Neural progenitor cell (in vitro differentiated cells): ENCODE measurements at regions not wholly inside any gene's neighbourhood (a gene's known extent, or its start where the extent isn't known, plus 50 kb on each side); places are given as distances from the start of the nearest gene placed in this dataset.

Source experiments
- DNase-seq: peaks from one replicate; pipeline ENCODE4 v3.0.0-alpha.2; 2016; ENCODE audit warnings: low spot score
- H2AFZ ChIP-seq: fragments of 200-600 bp; sonication (generic); replicated peaks from 2 replicates; pipeline ENCODE4 v1.6.1; 2016; ENCODE audit warnings: antibody characterized with exemption
- H3F3A ChIP-seq: fragments of 200-600 bp; sonication (generic); 2 replicates; pipeline ENCODE4 v1.6.1; 2016; ENCODE audit warnings: antibody characterized with exemption, low read depth
- H3K27ac ChIP-seq: fragments of 200-600 bp; sonication (generic); 2 replicates; pipeline ENCODE4 v1.5.1; 2016; ENCODE audit warnings: mild to moderate bottlenecking
- H3K27me3 ChIP-seq: fragments of 200-600 bp; sonication (generic); 2 replicates; pipeline ENCODE4 v1.6.1; 2016; ENCODE audit warnings: mild to moderate bottlenecking, moderate library complexity
- H3K36me3 ChIP-seq: fragments of 200-600 bp; sonication (generic); 2 replicates; pipeline ENCODE4 v1.5.1; 2016
- H3K4me1 ChIP-seq: fragments of 200-600 bp; sonication (generic); 2 replicates; pipeline ENCODE4 v1.6.1; 2016; ENCODE audit warnings: mixed run types
- H3K4me2 ChIP-seq: fragments of 200-600 bp; sonication (generic); 2 replicates; pipeline ENCODE4 v1.6.1; 2016
- H3K4me3 ChIP-seq: fragments of 200-600 bp; sonication (generic); 2 replicates; pipeline ENCODE4 v1.5.1; 2016
- H3K79me2 ChIP-seq: fragments of 200-600 bp; sonication (generic); 2 replicates; pipeline ENCODE4 v1.6.1; 2016; ENCODE audit warnings: low read depth
- H3K9ac ChIP-seq: fragments of 200-600 bp; sonication (generic); 2 replicates; pipeline ENCODE4 v1.6.1; 2016
- H3K9me3 ChIP-seq: fragments of 200-600 bp; sonication (generic); 2 replicates; pipeline ENCODE4 v1.5.1; 2016; ENCODE audit warnings: low read depth
- H4K20me1 ChIP-seq: fragments of 200-600 bp; sonication (generic); 2 replicates; pipeline ENCODE4 v1.6.1; 2016; ENCODE audit warnings: low read depth
- H3K27ac Mint-ChIP-seq: 3 replicates; pipeline ENCODE4 v1.8.0; 2021; ENCODE audit warnings: mixed read lengths
- H3K27me3 Mint-ChIP-seq: 2 replicates; pipeline ENCODE4 v1.8.0; 2022; ENCODE audit warnings: low read depth, mild to moderate bottlenecking, inconsistent platforms, moderate library complexity, mixed read lengths; ENCODE audit not compliant: insufficient read depth
- H3K36me3 Mint-ChIP-seq: 3 replicates; pipeline ENCODE4 v1.8.0; 2021; ENCODE audit warnings: mixed read lengths
- H3K4me1 Mint-ChIP-seq: 3 replicates; pipeline ENCODE4 v1.8.0; 2021; ENCODE audit warnings: mixed read lengths
- H3K4me3 Mint-ChIP-seq: 3 replicates; pipeline ENCODE4 v1.8.0; 2021; ENCODE audit warnings: mild to moderate bottlenecking, moderate library complexity, mixed read lengths
- H3K9me3 Mint-ChIP-seq: 3 replicates; pipeline ENCODE4 v1.8.0; 2020; ENCODE audit warnings: mixed read lengths
- CTCF ChIP-seq: fragments of 200-600 bp; sonication (generic); IDR thresholded peaks from 2 replicates; pipeline ENCODE4 v1.5.1; 2017; ENCODE audit warnings: antibody characterized with exemption, mild to moderate bottlenecking
- EZH2 ChIP-seq: fragments of 200-600 bp; sonication (generic); IDR thresholded peaks from 2 replicates; pipeline ENCODE4 v1.6.1; 2017; ENCODE audit warnings: antibody characterized with exemption, mild to moderate bottlenecking, moderate library complexity
- EZH2phosphoT487 ChIP-seq: fragments of 200-600 bp; sonication (generic); IDR thresholded peaks from 2 replicates; pipeline ENCODE4 v1.6.1; 2017; ENCODE audit warnings: antibody characterized with exemption

- Mint-ChIP-seq H3K36me3 (no peaks in the 10 kb centered on the region), H3K27ac (no peak overlapping the region), H3K4me3 (no peak overlapping the region), H3K9me3 (no peaks in the 10 kb centered on the region), H3K27me3 (peaks cover 4% of the 10 kb centered on the region), H3K4me1 (peaks cover 3% of the 10 kb centered on the region)
- Histone ChIP-seq H3K27me3 (no peaks in the 10 kb centered on the region), H3K27ac (no peak overlapping the region), H3K79me2 (no peaks in the 10 kb centered on the region), H2AFZ (no peak overlapping the region), H3K4me2 (no peak overlapping the region), H3K36me3 (no peaks in the 10 kb centered on the region), H3K9ac (no peak overlapping the region), H3K9me3 (no peaks in the 10 kb centered on the region), H4K20me1 (no peaks in the 10 kb centered on the region), H3K4me1 (no peaks in the 10 kb centered on the region), H3F3A (no peaks in the 10 kb centered on the region), H3K4me3 (no peak overlapping the region)
- TF ChIP-seq EZH2 (no peak), EZH2phosphoT487 (no peak), CTCF (no peak)
- no peak for DNase-seq
Observed at GRCh38 chr13:22193070-22193469, 522.2 kb downstream of the FGF9 start.

- no peak overlapping the region for H3K27ac Mint-ChIP-seq
- Histone ChIP-seq H4K20me1 (no peaks in the 10 kb centered on the region), H2AFZ (no peak overlapping the region), H3K9me3 (no peaks in the 10 kb centered on the region), H3K9ac (no peak overlapping the region), H3K27ac (no peak overlapping the region), H3K4me1 (peaks cover 9% of the 10 kb centered on the region), H3F3A (no peaks in the 10 kb centered on the region), H3K4me3 (no peak overlapping the region), H3K79me2 (no peaks in the 10 kb centered on the region), H3K27me3 (no peaks in the 10 kb centered on the region), H3K4me2 (no peak overlapping the region), H3K36me3 (no peaks in the 10 kb centered on the region)
- H3K27me3 Mint-ChIP-seq: peaks cover 4% of the 10 kb centered on the region
- no peak for DNase-seq
- no peaks in the 10 kb centered on the region for H3K36me3 Mint-ChIP-seq
- peaks cover 15% of the 10 kb centered on the region for H3K4me1 Mint-ChIP-seq
- TF ChIP-seq EZH2 (no peak), CTCF (no peak), EZH2phosphoT487 (no peak)
- no peaks in the 10 kb centered on the region for H3K9me3 Mint-ChIP-seq
- no peak overlapping the region for H3K4me3 Mint-ChIP-seq
Observed at GRCh38 chr13:22194106-22194805, 523.4 kb downstream of the FGF9 start.

- no peaks in the 10 kb centered on the region for H3K36me3 ChIP-seq
- no peak overlapping the region for H3K9ac ChIP-seq
- Mint-ChIP-seq H3K27ac (no peak overlapping the region), H3K9me3 (no peaks in the 10 kb centered on the region), H3K4me1 (peaks cover 18% of the 10 kb centered on the region), H3K27me3 (no peaks in the 10 kb centered on the region), H3K4me3 (no peak overlapping the region), H3K36me3 (no peaks in the 10 kb centered on the region)
- H3K9me3 ChIP-seq: no peaks in the 10 kb centered on the region
- no peaks in the 10 kb centered on the region for H3K79me2 ChIP-seq
- H3K4me2 ChIP-seq: no peak overlapping the region
- H3F3A ChIP-seq: no peaks in the 10 kb centered on the region
- H3K27ac ChIP-seq: no peak overlapping the region
- no peak overlapping the region for H3K4me3 ChIP-seq
- H2AFZ ChIP-seq: no peak overlapping the region
- no peaks in the 10 kb centered on the region for H4K20me1 ChIP-seq
- no peak for DNase-seq
- TF ChIP-seq CTCF: no peak
- TF ChIP-seq EZH2: no peak
- TF ChIP-seq EZH2phosphoT487: no peak
- H3K27me3 ChIP-seq: no peaks in the 10 kb centered on the region
- H3K4me1 ChIP-seq: peaks cover 13% of the 10 kb centered on the region
Observed at GRCh38 chr13:22195726-22196125, 524.9 kb downstream of the FGF9 start.
